Upper lobe of left lung (tissue), 4 donors: ENCODE measurements at regions not wholly inside any gene's neighbourhood (a gene's known extent, or its start where the extent isn't known, plus 50 kb on each side); places are given as distances from the start of the nearest gene placed in this dataset.

ENCODE experiments used
- CTCF ChIP-seq, 6 experiments: fragments of 450-650 bp in 4 of 6; fragments of 200-600 bp in 2 of 6; sonication (generic) in 2 of 6; IDR thresholded peaks; one replicate each; pipeline ENCODE4 v1.5.1; 2016 to 2019; ENCODE audit warnings: antibody characterized with exemption in 6 of 6
- POLR2AphosphoS5 ChIP-seq, 2 donors: sonication (generic); formaldehyde crosslinking; IDR thresholded peaks; one replicate each; pipeline ENCODE4 v1.5.1; 2017; ENCODE audit warnings: antibody characterized with exemption in 2 of 2

GRCh38 chr13:38002606-38003005, 133.0 kb upstream of the TRPC4 start:
- TF ChIP-seq CTCF (IDR thresholded peaks at IDR 0.05) (no peak), POLR2AphosphoS5 (IDR thresholded peaks at IDR 0.05) (no peak)
